ENCODE measurements at regions not wholly inside any gene's neighbourhood (a gene's known extent, or its start where the extent isn't known, plus 50 kb on each side); places are given as distances from the start of the nearest gene placed in this dataset.

- TF ChIP-seq EZH2 (IDR thresholded peaks at IDR 0.05; ENCODE audit: insufficient read depth, low read length) (no peak), CTCF (IDR thresholded peaks at IDR 0.05; ENCODE audit: insufficient read depth, low read depth, low read length) (no peak)
- H3K27me3 ChIP-seq (ENCODE audit: insufficient read depth, low read length), result no peaks in the 10 kb centered on the region
- H3K27ac ChIP-seq (ENCODE audit: low read depth, low read length), result no peak overlapping the region
- H3K4me2 ChIP-seq (ENCODE audit: low read length), result no peak overlapping the region
- DNase-seq (ENCODE audit: low read depth), result no peak
- H3K4me3 ChIP-seq (ENCODE audit: insufficient read depth, low read depth, low read length), result no peak overlapping the region
- FAIRE-seq, result no peak
- Mint-ChIP-seq H3K9me3 (ENCODE audit: unreplicated experiment) (peaks cover 14% of the 10 kb centered on the region), H3K4me1 (ENCODE audit: low read depth, unreplicated experiment) (no peaks in the 10 kb centered on the region), H3K36me3 (ENCODE audit: low read depth, unreplicated experiment) (no peaks in the 10 kb centered on the region), H3K27me3 (ENCODE audit: low read depth, unreplicated experiment) (no peaks in the 10 kb centered on the region), H3K4me3 (ENCODE audit: unreplicated experiment) (no peak overlapping the region), H3K27ac (ENCODE audit: unreplicated experiment) (no peak overlapping the region)
- no peaks in the 10 kb centered on the region for H3K9me3 ChIP-seq (ENCODE audit: insufficient read depth, low read depth, low read length)
- no peaks in the 10 kb centered on the region for H3K79me2 ChIP-seq (ENCODE audit: insufficient read depth, low read length)
- H3K36me3 ChIP-seq (ENCODE audit: insufficient read depth, low read length), result no peaks in the 10 kb centered on the region
- H4K20me1 ChIP-seq (ENCODE audit: insufficient read depth, low read length), result no peaks in the 10 kb centered on the region
- no peak overlapping the region for H3K9ac ChIP-seq (ENCODE audit: low read length)
- H2AFZ ChIP-seq (ENCODE audit: low read depth, low read length), result no peak overlapping the region
- no peaks in the 10 kb centered on the region for H3K4me1 ChIP-seq (ENCODE audit: insufficient read depth, low read length)
Measured at GRCh38 chr15:67897646-67898339, 57.9 kb upstream of the RNU6-1 start.

- no peaks in the 10 kb centered on the region for H4K20me1 ChIP-seq (ENCODE audit: insufficient read depth, low read length)
- H3K4me3 ChIP-seq (ENCODE audit: insufficient read depth, low read depth, low read length), result no peak overlapping the region
- H3K9ac ChIP-seq (ENCODE audit: low read length), result no peak overlapping the region
- no peaks in the 10 kb centered on the region for H3K27me3 Mint-ChIP-seq (ENCODE audit: low read depth, unreplicated experiment)
- H3K36me3 Mint-ChIP-seq (ENCODE audit: low read depth, unreplicated experiment), result no peaks in the 10 kb centered on the region
- H3K4me1 ChIP-seq (ENCODE audit: insufficient read depth, low read length), result no peaks in the 10 kb centered on the region
- no peak overlapping the region for H3K27ac ChIP-seq (ENCODE audit: low read depth, low read length)
- no peak overlapping the region for H2AFZ ChIP-seq (ENCODE audit: low read depth, low read length)
- H3K36me3 ChIP-seq (ENCODE audit: insufficient read depth, low read length), result no peaks in the 10 kb centered on the region
- H3K4me3 Mint-ChIP-seq (ENCODE audit: unreplicated experiment), result no peak overlapping the region
- H3K9me3 ChIP-seq (ENCODE audit: insufficient read depth, low read depth, low read length), result no peaks in the 10 kb centered on the region
- no peaks in the 10 kb centered on the region for H3K27me3 ChIP-seq (ENCODE audit: insufficient read depth, low read length)
- DNase-seq (ENCODE audit: low read depth) (no peak), FAIRE-seq (no peak)
- no peaks in the 10 kb centered on the region for H3K79me2 ChIP-seq (ENCODE audit: insufficient read depth, low read length)
- TF ChIP-seq CTCF (IDR thresholded peaks at IDR 0.05; ENCODE audit: insufficient read depth, low read depth, low read length) (no peak), EZH2 (IDR thresholded peaks at IDR 0.05; ENCODE audit: insufficient read depth, low read length) (no peak)
- no peaks in the 10 kb centered on the region for H3K4me1 Mint-ChIP-seq (ENCODE audit: low read depth, unreplicated experiment)
- H3K4me2 ChIP-seq (ENCODE audit: low read length), result no peak overlapping the region
- no peak overlapping the region for H3K27ac Mint-ChIP-seq (ENCODE audit: unreplicated experiment)
- peaks cover 17% of the 10 kb centered on the region for H3K9me3 Mint-ChIP-seq (ENCODE audit: unreplicated experiment)
Measured at GRCh38 chr15:67899596-67900283, 59.9 kb upstream of the RNU6-1 start.

GRCh38 chr15:67900621-67901147 is 60.8 kb upstream of the RNU6-1 start:
- peaks cover 12% of the 10 kb centered on the region for H3K9me3 Mint-ChIP-seq (ENCODE audit: unreplicated experiment)
- Histone ChIP-seq H4K20me1 (ENCODE audit: insufficient read depth, low read length) (no peaks in the 10 kb centered on the region), H3K4me2 (ENCODE audit: low read length) (no peak overlapping the region), H3K4me3 (ENCODE audit: insufficient read depth, low read depth, low read length) (no peak overlapping the region), H3K36me3 (ENCODE audit: insufficient read depth, low read length) (no peaks in the 10 kb centered on the region), H3K27ac (ENCODE audit: low read depth, low read length) (no peak overlapping the region), H3K9me3 (ENCODE audit: insufficient read depth, low read depth, low read length) (no peaks in the 10 kb centered on the region), H3K27me3 (ENCODE audit: insufficient read depth, low read length) (no peaks in the 10 kb centered on the region), H2AFZ (ENCODE audit: low read depth, low read length) (no peak overlapping the region), H3K4me1 (ENCODE audit: insufficient read depth, low read length) (no peaks in the 10 kb centered on the region), H3K9ac (ENCODE audit: low read length) (no peak overlapping the region), H3K79me2 (ENCODE audit: insufficient read depth, low read length) (no peaks in the 10 kb centered on the region)
- no peaks in the 10 kb centered on the region for H3K27me3 Mint-ChIP-seq (ENCODE audit: low read depth, unreplicated experiment)
- FAIRE-seq, result no peak
- no peak overlapping the region for H3K27ac Mint-ChIP-seq (ENCODE audit: unreplicated experiment)
- DNase-seq (ENCODE audit: low read depth), result no peak
- no peaks in the 10 kb centered on the region for H3K36me3 Mint-ChIP-seq (ENCODE audit: low read depth, unreplicated experiment)
- H3K4me1 Mint-ChIP-seq (ENCODE audit: low read depth, unreplicated experiment), result no peaks in the 10 kb centered on the region
- TF ChIP-seq CTCF (IDR thresholded peaks at IDR 0.05; ENCODE audit: insufficient read depth, low read depth, low read length), result no peak
- no peak for TF ChIP-seq EZH2 (IDR thresholded peaks at IDR 0.05; ENCODE audit: insufficient read depth, low read length)
- H3K4me3 Mint-ChIP-seq (ENCODE audit: unreplicated experiment), result no peak overlapping the region

Data from astrocyte (in vitro differentiated cells and primary cell).